Activated naive CD4-positive, alpha-beta T cell treated with anti-CD3 and anti-CD28 coated beads, Interleukin-2, amount 10 ng/mL, durations not matched to agents 7 days and 5 days (primary cell): ENCODE measurements at regions not wholly inside any gene's neighbourhood (a gene's known extent, or its start where the extent isn't known, plus 50 kb on each side); places are given as distances from the start of the nearest gene placed in this dataset.
"Not testable (repeated sequence)": the region's sequence is repeated elsewhere in the genome, so short reads cannot be mapped to it uniquely, and the experiment has no call there.

ENCODE experiments used
- CTCF ChIA-PET: fragments of 350-600 bp; sonication (Branson Sonifier 250); formaldehyde crosslinking; loops from one replicate; lab custom pipeline; 2021; ENCODE audit warnings: antibody characterized with exemption; lab: Charles Lee
- DNase-seq: peaks from one replicate; pipeline ENCODE4 v3.0.0-alpha.2; 2020
- H3K27ac Mint-ChIP-seq: one replicate; pipeline ENCODE4 v1.8.0; 2021; ENCODE audit warnings: mild to moderate bottlenecking, moderate library complexity, mixed read lengths
- H3K27me3 Mint-ChIP-seq: one replicate; pipeline ENCODE4 v1.8.0; 2021; ENCODE audit warnings: mild to moderate bottlenecking, mixed read lengths
- H3K36me3 Mint-ChIP-seq: one replicate; pipeline ENCODE4 v1.8.0; 2021; ENCODE audit warnings: mixed read lengths
- H3K4me1 Mint-ChIP-seq: one replicate; pipeline ENCODE4 v1.8.0; 2021; ENCODE audit warnings: mixed read lengths
- H3K4me3 Mint-ChIP-seq: one replicate; pipeline ENCODE4 v1.8.0; 2021; ENCODE audit warnings: mild to moderate bottlenecking, moderate library complexity, mixed read lengths
- H3K9me3 Mint-ChIP-seq: one replicate; pipeline ENCODE4 v1.8.0; 2021; ENCODE audit warnings: mixed read lengths

GRCh38 chr12:28771968-28772367, 377.1 kb upstream of the FAR2 start:
- no peak overlapping the region for H3K4me3 Mint-ChIP-seq
- H3K27ac Mint-ChIP-seq: no peak overlapping the region
- H3K27me3 Mint-ChIP-seq: no peaks in the 10 kb centered on the region
- H3K36me3 Mint-ChIP-seq: no peaks in the 10 kb centered on the region
- no peaks in the 10 kb centered on the region for H3K9me3 Mint-ChIP-seq
- H3K4me1 Mint-ChIP-seq: no peaks in the 10 kb centered on the region
- DNase-seq: no peak
- CTCF ChIA-PET: no interaction called here

- CTCF ChIA-PET: no interaction called here
- Mint-ChIP-seq H3K4me3 (no peak overlapping the region), H3K36me3 (no peaks in the 10 kb centered on the region), H3K27ac (no peak overlapping the region), H3K27me3 (no peaks in the 10 kb centered on the region), H3K4me1 (no peaks in the 10 kb centered on the region), H3K9me3 (no peaks in the 10 kb centered on the region)
- DNase-seq: no peak
These were observed 373.5 kb upstream of the FAR2 start for GRCh38 chr12:28775556-28775955.

- H3K9me3 Mint-ChIP-seq: no peaks in the 10 kb centered on the region
- H3K36me3 Mint-ChIP-seq: no peaks in the 10 kb centered on the region
- DNase-seq: no peak
- no peak overlapping the region for H3K4me3 Mint-ChIP-seq
- no peaks in the 10 kb centered on the region for H3K27me3 Mint-ChIP-seq
- H3K27ac Mint-ChIP-seq: no peak overlapping the region
- no peaks in the 10 kb centered on the region for H3K4me1 Mint-ChIP-seq
- CTCF ChIA-PET: no interaction called here
These were observed 372.9 kb upstream of the FAR2 start for GRCh38 chr12:28776220-28776619.

GRCh38 chr12:28776913-28777422, 372.1 kb upstream of the FAR2 start:
- no peaks in the 10 kb centered on the region for H3K27me3 Mint-ChIP-seq
- no peak overlapping the region for H3K27ac Mint-ChIP-seq
- H3K4me3 Mint-ChIP-seq: no peak overlapping the region
- no peaks in the 10 kb centered on the region for H3K36me3 Mint-ChIP-seq
- CTCF ChIA-PET: no interaction called here
- no peak for DNase-seq
- no peaks in the 10 kb centered on the region for H3K4me1 Mint-ChIP-seq
- H3K9me3 Mint-ChIP-seq: no peaks in the 10 kb centered on the region

- H3K27ac Mint-ChIP-seq: no peak overlapping the region
- H3K4me3 Mint-ChIP-seq: no peak overlapping the region
- DNase-seq: no peak
- H3K36me3 Mint-ChIP-seq: no peaks in the 10 kb centered on the region
- no peaks in the 10 kb centered on the region for H3K27me3 Mint-ChIP-seq
- CTCF ChIA-PET: no interaction called here
- H3K9me3 Mint-ChIP-seq: no peaks in the 10 kb centered on the region
- H3K4me1 Mint-ChIP-seq: no peaks in the 10 kb centered on the region
These were observed 371.3 kb upstream of the FAR2 start for GRCh38 chr12:28777603-28778365.

GRCh38 chr12:28780096-28780495, 369.0 kb upstream of the FAR2 start:
- no peaks in the 10 kb centered on the region for H3K27me3 Mint-ChIP-seq
- no peak overlapping the region for H3K27ac Mint-ChIP-seq
- DNase-seq: no peak
- no peaks in the 10 kb centered on the region for H3K9me3 Mint-ChIP-seq
- CTCF ChIA-PET: no interaction called here
- no peak overlapping the region for H3K4me3 Mint-ChIP-seq
- no peaks in the 10 kb centered on the region for H3K36me3 Mint-ChIP-seq
- H3K4me1 Mint-ChIP-seq: no peaks in the 10 kb centered on the region

GRCh38 chr12:28780960-28781359, 368.1 kb upstream of the FAR2 start:
- CTCF ChIA-PET: no interaction called here
- Mint-ChIP-seq H3K27me3 (peaks cover 4% of the 10 kb centered on the region), H3K36me3 (no peaks in the 10 kb centered on the region), H3K4me1 (no peaks in the 10 kb centered on the region), H3K4me3 (no peak overlapping the region), H3K9me3 (no peaks in the 10 kb centered on the region), H3K27ac (no peak overlapping the region)
- DNase-seq: no peak

- Mint-ChIP-seq H3K27ac (no peak overlapping the region), H3K36me3 (no peaks in the 10 kb centered on the region), H3K4me1 (no peaks in the 10 kb centered on the region), H3K4me3 (no peak overlapping the region), H3K27me3 (peaks cover 5% of the 10 kb centered on the region), H3K9me3 (no peaks in the 10 kb centered on the region)
- DNase-seq: no peak
- CTCF ChIA-PET: no interaction called here
These were observed 367.1 kb upstream of the FAR2 start for GRCh38 chr12:28781671-28782652.

GRCh38 chr12:28782812-28783211, 366.3 kb upstream of the FAR2 start:
- Mint-ChIP-seq H3K9me3 (no peaks in the 10 kb centered on the region), H3K27ac (no peak overlapping the region), H3K27me3 (peaks cover 5% of the 10 kb centered on the region), H3K4me1 (no peaks in the 10 kb centered on the region), H3K36me3 (no peaks in the 10 kb centered on the region), H3K4me3 (no peak overlapping the region)
- DNase-seq: no peak
- CTCF ChIA-PET: no interaction called here

- Mint-ChIP-seq H3K9me3 (no peaks in the 10 kb centered on the region), H3K36me3 (no peaks in the 10 kb centered on the region), H3K27me3 (peaks cover 5% of the 10 kb centered on the region), H3K4me3 (no peak overlapping the region), H3K4me1 (no peaks in the 10 kb centered on the region), H3K27ac (no peak overlapping the region)
- no peak for DNase-seq
- CTCF ChIA-PET: no interaction called here
These were observed 361.9 kb upstream of the FAR2 start for GRCh38 chr12:28787151-28787550.

- H3K4me1 Mint-ChIP-seq, H3K9me3 Mint-ChIP-seq, H3K36me3 Mint-ChIP-seq, DNase-seq, CTCF ChIA-PET, H3K27me3 Mint-ChIP-seq, H3K4me3 Mint-ChIP-seq, H3K27ac Mint-ChIP-seq: not testable (repeated sequence)
These were observed 360.8 kb upstream of the FAR2 start for GRCh38 chr12:28788256-28788655.

GRCh38 chr12:28793581-28794151, 355.4 kb upstream of the FAR2 start:
- CTCF ChIA-PET: interaction anchor here (0.6 kb wide), 1 partner anchor 683 kb away, joined by 5 read pairs; no protein-coding TSS in a partner anchor
- DNase-seq: no peak
- Mint-ChIP-seq H3K4me1 (no peaks in the 10 kb centered on the region), H3K27me3 (no peaks in the 10 kb centered on the region), H3K27ac (no peak overlapping the region), H3K4me3 (no peak overlapping the region), H3K36me3 (no peaks in the 10 kb centered on the region), H3K9me3 (no peaks in the 10 kb centered on the region)

GRCh38 chr12:28794211-28794610, 354.9 kb upstream of the FAR2 start:
- no peaks in the 10 kb centered on the region for H3K4me1 Mint-ChIP-seq
- no peaks in the 10 kb centered on the region for H3K27me3 Mint-ChIP-seq
- no peaks in the 10 kb centered on the region for H3K36me3 Mint-ChIP-seq
- no peaks in the 10 kb centered on the region for H3K9me3 Mint-ChIP-seq
- H3K4me3 Mint-ChIP-seq: no peak overlapping the region
- no peak overlapping the region for H3K27ac Mint-ChIP-seq
- no peak for DNase-seq
- CTCF ChIA-PET: interaction anchor here (0.6 kb wide), 1 partner anchor 684 kb away, joined by 5 read pairs; no protein-coding TSS in a partner anchor

- Mint-ChIP-seq H3K4me3 (no peak overlapping the region), H3K27ac (no peak overlapping the region), H3K9me3 (no peaks in the 10 kb centered on the region), H3K36me3 (no peaks in the 10 kb centered on the region), H3K4me1 (no peaks in the 10 kb centered on the region), H3K27me3 (no peaks in the 10 kb centered on the region)
- no peak for DNase-seq
- CTCF ChIA-PET: no interaction called here
These were observed 354.3 kb upstream of the FAR2 start for GRCh38 chr12:28794786-28795185.
